GM19328 (cell line): ENCODE measurements at regions not wholly inside any gene's neighbourhood (a gene's known extent, or its start where the extent isn't known, plus 50 kb on each side); places are given as distances from the start of the nearest gene placed in this dataset.
"Not testable (repeated sequence)": the region's sequence is repeated elsewhere in the genome, so short reads cannot be mapped to it uniquely, and the experiment has no call there.

Experiments
- ATAC-seq: cut with Tn5 transposase; IDR thresholded peaks from one replicate; pipeline ENCODE4 v1.9.1; 2021; ENCODE audit warnings: mild to moderate bottlenecking, moderate library complexity; ENCODE audit not compliant: unreplicated experiment

- ATAC-seq: no peak
Measured at GRCh38 chr13:79190932-79191331, 215.1 kb downstream of the RBM26 start.

- no peak for ATAC-seq
Measured at GRCh38 chr13:79187917-79188690, 218.0 kb downstream of the RBM26 start.

GRCh38 chr13:79185580-79185979 is 220.5 kb downstream of the RBM26 start:
- ATAC-seq: no peak

- ATAC-seq: no peak
Measured at GRCh38 chr13:79183231-79183630, 222.8 kb downstream of the RBM26 start.

- not testable (repeated sequence) for ATAC-seq
Measured at GRCh38 chr13:79173691-79174090, 232.4 kb downstream of the RBM26 start.

- not testable (repeated sequence) for ATAC-seq
Measured at GRCh38 chr13:79172924-79173323, 233.1 kb downstream of the RBM26 start.

GRCh38 chr13:79171141-79172061 is 234.7 kb downstream of the RBM26 start:
- ATAC-seq: no peak

- no peak for ATAC-seq
Measured at GRCh38 chr13:79160818-79161217, 245.2 kb downstream of the RBM26 start.

- no peak for ATAC-seq
Measured at GRCh38 chr13:79155883-79156282, 250.2 kb downstream of the RBM26 start.

GRCh38 chr13:79149210-79149609 is 256.8 kb downstream of the RBM26 start:
- no peak for ATAC-seq

GRCh38 chr13:79141082-79141481 is 265.0 kb downstream of the RBM26 start:
- ATAC-seq: no peak

- ATAC-seq: no peak
Measured at GRCh38 chr13:79128158-79128557, 277.9 kb downstream of the RBM26 start.

- ATAC-seq: no peak
Measured at GRCh38 chr13:79126706-79127105, 279.3 kb downstream of the RBM26 start.

GRCh38 chr13:79124183-79124582 is 281.9 kb downstream of the RBM26 start:
- no peak for ATAC-seq

GRCh38 chr13:79121286-79121685 is 284.8 kb downstream of the RBM26 start:
- ATAC-seq: no peak

GRCh38 chr13:79119578-79120107 is 286.4 kb downstream of the RBM26 start:
- no peak for ATAC-seq

GRCh38 chr13:79112016-79112415 is 294.0 kb downstream of the RBM26 start:
- no peak for ATAC-seq

- peak; percentile 64 for ATAC-seq
Measured at GRCh38 chr13:79108914-79109643, 297.0 kb downstream of the RBM26 start.

- no peak for ATAC-seq
Measured at GRCh38 chr13:79098596-79098995, 307.5 kb downstream of the RBM26 start.

- ATAC-seq: no peak
Measured at GRCh38 chr13:79097201-79097600, 308.9 kb downstream of the RBM26 start.

- ATAC-seq: no peak
Measured at GRCh38 chr13:79096099-79096498, 310.0 kb downstream of the RBM26 start.
